Activated T-cell treated with anti-CD3 and anti-CD28 coated beads, Interleukin-2, amount 50 U/mL, for 72 hours (primary cell): ENCODE measurements at regions not wholly inside any gene's neighbourhood (a gene's known extent, or its start where the extent isn't known, plus 50 kb on each side); places are given as distances from the start of the nearest gene placed in this dataset.
"Not testable (repeated sequence)": the region's sequence is repeated elsewhere in the genome, so short reads cannot be mapped to it uniquely, and the experiment has no call there.

Experiments
- ATAC-seq, 2 donors: fragments of 150-1000 bp; cut with Tn5 transposase; replicated peaks in 1 of 2; 2 replicates each; pipeline ENCODE4 v1.10.0; 2021; ENCODE audit warnings: moderate library complexity in 2 of 2, mild to moderate bottlenecking in 1 of 2
- DNase-seq, 2 donors: peaks; one replicate each; pipeline ENCODE4 v3.0.0; 2021 to 2022; ENCODE audit warnings: mixed read lengths in 1 of 2
- H3K27ac Mint-ChIP-seq: one replicate; pipeline ENCODE4 v1.8.0; 2022; ENCODE audit warnings: mild to moderate bottlenecking, moderate library complexity, mixed read lengths
- H3K27me3 Mint-ChIP-seq: one replicate; pipeline ENCODE4 v1.8.0; 2022; ENCODE audit warnings: low read depth, mixed read lengths
- H3K36me3 Mint-ChIP-seq, 2 donors: one replicate each; pipeline ENCODE4 v1.8.0; 2022; ENCODE audit warnings: mixed read lengths in 2 of 2, mild to moderate bottlenecking in 1 of 2; ENCODE audit not compliant: insufficient read depth in 2 of 2
- H3K4me1 Mint-ChIP-seq: one replicate; pipeline ENCODE4 v1.8.0; 2022; ENCODE audit warnings: low read depth, mixed read lengths
- H3K4me3 Mint-ChIP-seq, 2 donors: one replicate each; pipeline ENCODE4 v1.8.0; 2022; ENCODE audit warnings: mild to moderate bottlenecking in 2 of 2, mixed read lengths in 2 of 2, moderate library complexity in 2 of 2
- H3K9me3 Mint-ChIP-seq, 2 donors: one replicate each; pipeline ENCODE4 v1.8.0; 2022; ENCODE audit warnings: mixed read lengths in 2 of 2

GRCh38 chr10:15921423-15921945 lies 61.2 kb upstream of the MINDY3 start:
- not testable (repeated sequence) for H3K4me1 Mint-ChIP-seq, H3K27me3 Mint-ChIP-seq, H3K4me3 Mint-ChIP-seq, H3K36me3 Mint-ChIP-seq, ATAC-seq, H3K27ac Mint-ChIP-seq, H3K9me3 Mint-ChIP-seq, DNase-seq

GRCh38 chr10:15931376-15931775 lies 71.1 kb upstream of the MINDY3 start:
- Mint-ChIP-seq H3K27ac (no peak overlapping the region), H3K4me3 (no peak overlapping the region), H3K4me1 (no peaks in the 10 kb centered on the region), H3K9me3 (peaks cover 2 to 4% of the 10 kb centered on the region in 2 donors), H3K36me3 (no peaks in the 10 kb centered on the region), H3K27me3 (peaks cover 19% of the 10 kb centered on the region)
- DNase-seq (no peak), ATAC-seq (no peak)

DNA sequence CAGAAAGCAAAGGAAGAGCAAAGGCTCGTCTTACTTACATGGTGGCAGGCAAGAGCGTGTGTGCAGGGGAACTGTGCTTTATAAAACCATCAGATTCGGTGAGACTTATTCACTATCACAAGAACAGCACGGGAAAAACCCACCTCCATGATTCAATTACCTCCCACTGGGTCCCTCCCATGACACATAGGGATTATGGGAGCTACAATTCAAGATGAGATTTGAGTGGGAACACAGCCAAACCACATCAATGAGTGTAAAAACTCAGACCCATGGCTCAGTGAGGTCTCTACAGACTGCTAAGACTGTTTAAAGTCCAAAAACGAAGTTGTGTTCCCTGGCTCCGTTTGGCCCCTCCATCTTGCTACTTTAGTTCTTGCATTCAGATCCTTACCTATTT lies 79.2 kb upstream of the MINDY3 start:
- ATAC-seq, H3K9me3 Mint-ChIP-seq, H3K4me1 Mint-ChIP-seq: not testable (repeated sequence)

GRCh38 chr10:15943426-15943825 lies 83.1 kb upstream of the MINDY3 start:
- Mint-ChIP-seq H3K4me3 (no peak overlapping the region), H3K27ac (no peak overlapping the region), H3K4me1 (no peaks in the 10 kb centered on the region), H3K36me3 (no peaks in the 10 kb centered on the region), H3K9me3 (peaks cover 0 to 2% of the 10 kb centered on the region in 2 donors), H3K27me3 (peaks cover 11% of the 10 kb centered on the region)
- ATAC-seq (no peak), DNase-seq (no peak)

More for the DNA sequence above, 79.2 kb upstream of the MINDY3 start:
- not testable (repeated sequence) for H3K4me3 Mint-ChIP-seq, DNase-seq, H3K27ac Mint-ChIP-seq, H3K36me3 Mint-ChIP-seq
- H3K27me3 Mint-ChIP-seq, result peaks cover 11% of the 10 kb centered on the region

DNA sequence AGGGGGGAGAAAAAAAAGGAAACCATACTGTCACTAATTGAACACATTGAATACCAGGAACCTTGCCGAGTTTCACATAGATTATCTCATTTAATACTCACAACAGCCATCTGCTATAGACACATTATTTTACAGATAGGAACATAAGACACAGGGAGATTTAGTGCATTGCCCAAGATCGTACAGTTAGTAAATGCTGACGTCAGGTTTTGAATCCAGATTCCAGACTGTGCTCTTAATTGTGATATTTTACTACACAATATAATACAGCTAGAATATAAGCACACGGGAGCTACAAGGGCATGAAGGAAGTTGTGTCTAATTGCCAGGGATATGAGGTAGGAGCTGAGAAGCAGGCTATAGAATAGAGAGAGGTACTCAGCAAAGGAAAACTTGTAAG lies 93.9 kb upstream of the MINDY3 start:
- ATAC-seq (no peak), DNase-seq (no peak)
- no peaks in the 10 kb centered on the region for H3K27me3 Mint-ChIP-seq
- no peak overlapping the region for H3K27ac Mint-ChIP-seq
- no peaks in the 10 kb centered on the region for H3K36me3 Mint-ChIP-seq
- H3K4me3 Mint-ChIP-seq, result no peak overlapping the region
- no peaks in the 10 kb centered on the region for H3K4me1 Mint-ChIP-seq
- no peaks in the 10 kb centered on the region for H3K9me3 Mint-ChIP-seq

DNA sequence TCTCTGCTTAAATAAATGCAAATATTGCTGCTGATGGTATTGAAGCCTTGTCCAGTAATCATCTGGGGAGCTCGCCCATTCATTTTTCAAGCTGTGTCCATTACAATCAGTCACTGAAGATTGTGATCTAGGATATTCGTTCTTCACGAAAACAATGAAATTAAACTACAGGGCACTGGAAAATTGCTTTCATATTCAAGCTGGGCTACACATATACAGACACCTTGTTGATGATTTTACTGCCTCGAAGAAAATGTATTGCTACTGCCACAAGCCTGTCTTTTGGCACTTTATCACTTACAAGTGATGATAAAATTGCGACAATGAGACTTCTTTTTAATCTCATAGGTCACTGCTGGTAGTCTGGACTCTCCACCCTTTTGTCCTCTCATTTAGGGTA lies 100.0 kb upstream of the MINDY3 start:
- ATAC-seq (no peak), DNase-seq (no peak)
- H3K9me3 Mint-ChIP-seq, result no peaks in the 10 kb centered on the region
- H3K27ac Mint-ChIP-seq, result no peak overlapping the region
- H3K4me1 Mint-ChIP-seq, result no peaks in the 10 kb centered on the region
- no peak overlapping the region for H3K4me3 Mint-ChIP-seq
- no peaks in the 10 kb centered on the region for H3K36me3 Mint-ChIP-seq
- H3K27me3 Mint-ChIP-seq, result no peaks in the 10 kb centered on the region

GRCh38 chr10:15972736-15973135 lies 112.4 kb upstream of the MINDY3 start:
- H3K27me3 Mint-ChIP-seq, H3K36me3 Mint-ChIP-seq, DNase-seq, H3K4me1 Mint-ChIP-seq, H3K9me3 Mint-ChIP-seq, ATAC-seq, H3K4me3 Mint-ChIP-seq, H3K27ac Mint-ChIP-seq: not testable (repeated sequence)

DNA sequence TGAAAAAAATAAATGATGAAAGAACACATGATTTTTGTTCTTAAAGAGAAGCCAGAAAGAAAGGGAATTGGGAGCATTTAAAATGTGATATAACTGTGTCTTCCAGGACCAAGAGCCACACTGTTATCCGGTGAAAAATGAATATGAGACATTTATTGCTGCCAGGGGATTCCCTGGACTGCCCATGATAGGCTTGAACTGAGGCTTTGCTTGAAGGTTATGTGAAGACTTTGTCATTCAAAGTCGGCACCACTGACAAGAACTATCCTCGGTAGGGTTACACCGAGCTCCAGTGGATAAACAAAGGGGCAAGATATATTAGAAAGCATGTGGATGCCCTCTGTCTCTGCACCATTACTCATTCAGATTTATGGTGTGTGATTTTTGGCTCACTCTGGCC lies 125.4 kb upstream of the MINDY3 start:
- Mint-ChIP-seq H3K27me3 (no peaks in the 10 kb centered on the region), H3K4me3 (no peak overlapping the region), H3K36me3 (no peaks in the 10 kb centered on the region), H3K9me3 (peaks cover 2 to 5% of the 10 kb centered on the region in 2 donors), H3K27ac (no peak overlapping the region), H3K4me1 (no peaks in the 10 kb centered on the region)
- DNase-seq (no peak), ATAC-seq (no peak)

DNA sequence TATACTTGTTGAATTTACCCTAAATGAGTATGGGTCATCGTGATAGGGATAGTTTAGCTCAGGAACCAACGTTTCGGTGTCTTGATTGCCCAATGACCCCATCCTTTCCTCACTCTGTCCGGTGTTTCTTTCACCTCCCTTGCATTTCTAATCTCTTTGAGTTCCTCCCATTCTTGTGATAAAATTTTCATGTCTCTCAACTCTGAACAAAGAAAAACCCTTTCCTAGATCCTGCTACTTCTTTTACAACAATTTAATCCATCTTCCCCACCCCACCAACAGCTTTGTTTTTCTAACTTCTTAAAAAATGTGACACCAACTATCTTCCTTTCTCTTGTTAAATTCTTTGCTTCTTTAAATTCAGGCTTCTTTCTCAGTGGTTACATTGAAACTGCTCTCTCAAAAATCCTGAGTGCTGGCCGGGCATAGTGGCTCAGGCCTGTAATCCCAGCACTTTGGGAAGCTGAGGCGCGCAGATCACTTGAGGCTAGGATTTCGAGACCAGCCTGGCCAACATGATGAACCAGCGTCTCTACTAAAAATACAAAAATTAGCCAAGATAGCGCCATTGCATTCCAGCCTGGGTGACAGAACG lies 130.3 kb upstream of the MINDY3 start:
- Mint-ChIP-seq H3K4me1 (no peaks in the 10 kb centered on the region), H3K27me3 (no peaks in the 10 kb centered on the region), H3K36me3 (no peaks in the 10 kb centered on the region), H3K9me3 (peaks cover 3% of the 10 kb centered on the region in 2 donors), H3K4me3 (no peak overlapping the region), H3K27ac (no peak overlapping the region)
- DNase-seq (no peak), ATAC-seq (no peak)

DNA sequence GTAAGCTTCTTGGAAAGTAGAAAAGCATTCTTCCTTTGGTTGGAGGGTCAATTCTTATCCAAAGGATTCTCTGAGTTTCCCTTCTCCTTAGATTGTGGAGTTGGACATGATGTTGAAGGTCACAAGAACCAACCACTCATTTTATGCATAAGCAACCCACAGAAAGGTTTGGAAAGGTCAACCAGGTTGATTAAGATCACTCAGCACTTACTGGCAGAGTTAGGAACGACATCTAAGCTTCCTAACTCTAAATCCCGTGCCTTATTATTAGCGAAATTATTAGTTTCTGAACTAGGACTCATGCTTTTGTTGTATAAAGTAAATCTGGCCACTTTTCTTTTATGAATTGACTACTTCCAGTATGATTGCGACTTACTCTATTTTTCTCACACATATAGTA lies 137.0 kb upstream of the MINDY3 start:
- DNase-seq, result no peak
- Mint-ChIP-seq H3K36me3 (no peaks in the 10 kb centered on the region), H3K4me1 (no peaks in the 10 kb centered on the region), H3K4me3 (no peak overlapping the region), H3K27ac (no peak overlapping the region), H3K9me3 (no peaks in the 10 kb centered on the region), H3K27me3 (no peaks in the 10 kb centered on the region)
- no peak for ATAC-seq

- no peak overlapping the region for H3K27ac Mint-ChIP-seq
- ATAC-seq, result no peak
- no peaks in the 10 kb centered on the region for H3K4me1 Mint-ChIP-seq
- H3K9me3 Mint-ChIP-seq, result peaks cover 0 to 2% of the 10 kb centered on the region in 2 donors
- DNase-seq, result no peak
- no peak overlapping the region for H3K4me3 Mint-ChIP-seq
- H3K27me3 Mint-ChIP-seq, result no peaks in the 10 kb centered on the region
- H3K36me3 Mint-ChIP-seq, result peaks cover 0 to 2% of the 10 kb centered on the region in 2 donors
Measured at GRCh38 chr10:16001581-16001980, 141.3 kb upstream of the MINDY3 start.

DNA sequence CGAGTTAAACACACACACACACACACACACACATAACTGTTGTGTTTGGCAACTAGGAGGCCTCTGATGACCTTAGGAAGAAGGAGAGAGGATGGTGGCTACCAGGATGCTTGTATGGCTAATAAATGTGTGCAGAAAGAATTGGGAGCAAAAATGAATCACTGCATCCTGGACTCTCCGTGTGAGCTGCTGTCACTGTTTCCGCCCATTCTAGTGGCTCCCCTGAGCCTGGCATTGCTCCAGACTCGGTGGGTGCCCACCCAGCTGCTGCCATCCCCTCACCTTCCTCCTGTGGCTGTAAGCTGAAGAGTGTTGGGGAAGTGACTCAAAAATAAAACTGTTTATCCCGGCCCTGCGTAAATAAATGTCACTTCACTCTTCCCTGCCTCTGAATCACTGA lies 149.5 kb upstream of the MINDY3 start:
- DNase-seq (no peak), ATAC-seq (no peak)
- Mint-ChIP-seq H3K9me3 (peaks cover 3 to 4% of the 10 kb centered on the region in 2 donors), H3K27ac (no peak overlapping the region), H3K27me3 (peaks cover 4% of the 10 kb centered on the region), H3K36me3 (peaks cover 0 to 2% of the 10 kb centered on the region in 2 donors), H3K4me1 (no peaks in the 10 kb centered on the region), H3K4me3 (no peak overlapping the region)

DNA sequence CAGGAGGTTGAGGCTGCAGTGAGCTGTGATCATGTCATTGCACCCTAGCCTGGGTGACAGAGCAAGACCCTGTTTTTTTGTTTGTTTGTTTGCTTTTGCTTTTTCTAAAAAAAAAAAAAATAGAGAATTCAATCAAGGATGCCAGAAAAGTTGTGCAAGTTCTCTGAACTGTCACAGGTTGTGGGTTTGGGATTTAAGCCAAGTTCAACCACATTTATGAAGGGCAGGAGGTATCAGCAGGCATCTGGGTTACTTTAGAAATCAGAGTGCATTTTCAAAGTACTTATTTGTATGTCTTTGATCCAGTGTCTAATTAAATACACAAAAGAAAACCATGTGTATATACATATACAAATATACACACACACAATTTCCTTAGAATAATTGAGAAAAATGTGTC lies 151.2 kb upstream of the MINDY3 start:
- DNase-seq (no peak), ATAC-seq (no peak)
- Mint-ChIP-seq H3K9me3 (peaks cover 3 to 4% of the 10 kb centered on the region in 2 donors), H3K4me3 (no peak overlapping the region), H3K27me3 (peaks cover 4% of the 10 kb centered on the region), H3K36me3 (no peaks in the 10 kb centered on the region), H3K27ac (no peak overlapping the region), H3K4me1 (no peaks in the 10 kb centered on the region)

DNA sequence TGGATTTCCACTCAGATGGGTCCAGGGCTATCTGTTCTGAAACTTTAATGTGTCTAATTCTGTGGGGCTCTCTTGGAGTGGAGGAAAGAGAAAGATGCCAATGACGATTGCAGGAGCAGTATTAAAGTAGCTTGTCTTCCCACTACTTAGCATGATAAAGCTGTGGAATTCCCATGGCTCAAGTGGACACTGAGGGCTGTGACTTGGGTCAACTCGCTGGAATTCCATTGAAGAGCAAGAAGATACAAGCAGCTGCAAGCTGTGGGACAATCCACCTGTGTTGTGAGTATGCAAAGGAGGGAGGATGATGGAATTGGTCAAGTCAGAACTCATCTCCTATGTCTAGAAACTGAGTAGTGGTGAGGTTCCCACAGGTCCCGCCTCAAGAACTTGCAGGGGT lies 154.2 kb upstream of the MINDY3 start:
- Mint-ChIP-seq H3K27ac (no peak overlapping the region), H3K27me3 (peaks cover 4% of the 10 kb centered on the region), H3K9me3 (peaks cover 0 to 4% of the 10 kb centered on the region in 2 donors), H3K4me1 (no peaks in the 10 kb centered on the region), H3K36me3 (no peaks in the 10 kb centered on the region), H3K4me3 (no peak overlapping the region)
- ATAC-seq (no peak), DNase-seq (no peak)
